CD14-positive monocyte (primary cell): ENCODE measurements at regions not wholly inside any gene's neighbourhood (a gene's known extent, or its start where the extent isn't known, plus 50 kb on each side); places are given as distances from the start of the nearest gene placed in this dataset.

Experiments used
- DNase-seq, 3 donors: peaks; one replicate each; pipeline ENCODE4 v3.0.0-alpha.2; 2011 to 2022
- H2AFZ ChIP-seq: 2 replicates; pipeline ENCODE4 v1.6.0; 2012; ENCODE audit warnings: mild to moderate bottlenecking, low read depth, low read length, inconsistent platforms; ENCODE audit not compliant: insufficient read depth, poor library complexity, severe bottlenecking
- H3K27ac ChIP-seq, 2 donors: 1 replicate in 1 of 2; 2 replicates in 1 of 2; pipeline ENCODE4 v1.5.1; 2012 to 2013; ENCODE audit warnings: low read length in 2 of 2, control low read depth in 1 of 2, inconsistent platforms in 1 of 2, low read depth in 1 of 2, mild to moderate bottlenecking in 1 of 2
- H3K27me3 ChIP-seq, 2 donors: one replicate each; pipeline versions ENCODE4 v1.6.0 to v1.6.1; 2011 to 2013; ENCODE audit warnings: low read length in 2 of 2; ENCODE audit not compliant: control insufficient read depth in 2 of 2, insufficient read depth in 2 of 2
- H3K36me3 ChIP-seq, 2 donors: replicated peaks in 1 of 2; 1 replicate in 1 of 2; 2 replicates in 1 of 2; pipeline versions ENCODE4 v1.5.1 to v1.6.1; 2012 to 2013; ENCODE audit warnings: low read length in 2 of 2, control low read depth in 1 of 2, inconsistent platforms in 1 of 2, mild to moderate bottlenecking in 1 of 2; ENCODE audit not compliant: insufficient read depth in 2 of 2, control insufficient read depth in 1 of 2
- H3K4me1 ChIP-seq, 2 donors: 1 replicate in 1 of 2; 2 replicates in 1 of 2; pipeline versions ENCODE4 v1.5.1 to v1.6.1; 2012 to 2013; ENCODE audit warnings: low read length in 2 of 2, control low read depth in 1 of 2, inconsistent platforms in 1 of 2, mild to moderate bottlenecking in 1 of 2, moderate library complexity in 1 of 2; ENCODE audit not compliant: insufficient read depth in 2 of 2, control insufficient read depth in 1 of 2
- H3K4me2 ChIP-seq: replicated peaks from 2 replicates; pipeline ENCODE3; 2012; ENCODE audit warnings: low read length, moderate library complexity, mild to moderate bottlenecking; ENCODE audit not compliant: poor library complexity, severe bottlenecking; ENCODE audit errors: extremely low read depth
- H3K4me3 ChIP-seq, 3 experiments: fragments of 200-600 bp in 1 of 3; sonication (generic) in 1 of 3; replicated peaks in 1 of 3; 1 replicate in 2 of 3; 2 replicates in 1 of 3; pipeline ENCODE4 v1.5.1; 2011 to 2013; ENCODE audit warnings: low read length in 3 of 3, mild to moderate bottlenecking in 3 of 3, control low read depth in 2 of 3, low read depth in 2 of 3, inconsistent platforms in 1 of 3, moderate library complexity in 1 of 3
- H3K79me2 ChIP-seq: 2 replicates; pipeline ENCODE4 v1.6.0; 2012; ENCODE audit warnings: mild to moderate bottlenecking, control low read depth, inconsistent platforms, low read length, moderate library complexity; ENCODE audit not compliant: insufficient read depth
- H3K9ac ChIP-seq: 2 replicates; pipeline ENCODE4 v1.6.0; 2017; ENCODE audit warnings: low read length, mild to moderate bottlenecking; ENCODE audit not compliant: insufficient read depth, poor library complexity, severe bottlenecking
- H3K9me3 ChIP-seq, 2 donors: replicated peaks in 1 of 2; 1 replicate in 1 of 2; 2 replicates in 1 of 2; pipeline versions ENCODE4 v1.5.1 to v1.6.1; 2012 to 2013; ENCODE audit warnings: low read length in 2 of 2, control low read depth in 1 of 2; ENCODE audit not compliant: control insufficient read depth in 1 of 2, insufficient read depth in 1 of 2
- H4K20me1 ChIP-seq: 2 replicates; pipeline ENCODE4 v1.6.0; 2012; ENCODE audit warnings: mild to moderate bottlenecking, low read length, control low read depth, moderate library complexity; ENCODE audit not compliant: insufficient read depth
- H3K27ac Mint-ChIP-seq, 7 donors: one replicate each; pipeline ENCODE4 v1.8.0; 2020; ENCODE audit warnings: mild to moderate bottlenecking in 7 of 7, mixed read lengths in 7 of 7, moderate library complexity in 6 of 7, inconsistent platforms in 2 of 7
- H3K27me3 Mint-ChIP-seq, 3 donors: one replicate each; pipeline ENCODE4 v1.8.0; 2021 to 2022; ENCODE audit warnings: low read depth in 3 of 3, mild to moderate bottlenecking in 3 of 3, mixed read lengths in 3 of 3, moderate library complexity in 3 of 3, inconsistent platforms in 1 of 3
- H3K36me3 Mint-ChIP-seq, 2 donors: one replicate each; pipeline ENCODE4 v1.8.0; 2020; ENCODE audit warnings: mixed read lengths in 2 of 2, inconsistent platforms in 1 of 2, mild to moderate bottlenecking in 1 of 2
- H3K4me1 Mint-ChIP-seq: one replicate; pipeline ENCODE4 v1.8.0; 2020; ENCODE audit warnings: mild to moderate bottlenecking, mixed read lengths
- H3K4me3 Mint-ChIP-seq, 2 donors: one replicate each; pipeline ENCODE4 v1.8.0; 2020; ENCODE audit warnings: mild to moderate bottlenecking in 2 of 2, mixed read lengths in 2 of 2, moderate library complexity in 1 of 2
- H3K9me3 Mint-ChIP-seq, 7 donors: one replicate each; pipeline ENCODE4 v1.8.0; 2020 to 2022; ENCODE audit warnings: mixed read lengths in 7 of 7, mild to moderate bottlenecking in 6 of 7, moderate library complexity in 6 of 7, inconsistent platforms in 2 of 7
- CTCF ChIP-seq: fragments of 200-600 bp; IDR thresholded peaks from one replicate; pipeline ENCODE4 v1.8.0; 2022; ENCODE audit warnings: antibody characterized with exemption, mild to moderate bottlenecking
- WGBS: methylation state at CpG from one replicate; pipeline ENCODE4 v1.1.5; 2013; ENCODE audit warnings: missing lambda C conversion rate; ENCODE audit not compliant: insufficient coverage; 5-methylcytosine and 5-hydroxymethylcytosine counted together
- intact Hi-C, 2 donors: fragments of 100-400 bp; cut with micrococcal nuclease; formaldehyde crosslinking; loops; one replicate each; pipeline versions ENCODE4 v1.15.0 to v1.15.1; 2023

- Histone ChIP-seq H4K20me1 (no peaks in the 10 kb centered on the region), H3K27ac (no peak overlapping the region), H3K36me3 (no peaks in the 10 kb centered on the region), H3K79me2 (no peaks in the 10 kb centered on the region), H3K27me3 (no peaks in the 10 kb centered on the region), H2AFZ (no peak overlapping the region), H3K4me3 (no peak overlapping the region), H3K9ac (no peak overlapping the region), H3K9me3 (peaks cover 0 to 4% of the 10 kb centered on the region in 2 donors), H3K4me1 (no peaks in the 10 kb centered on the region), H3K4me2 (no peak overlapping the region)
- Mint-ChIP-seq H3K36me3 (no peaks in the 10 kb centered on the region), H3K27me3 (no peaks in the 10 kb centered on the region), H3K27ac (no peak overlapping the region), H3K4me3 (no peak overlapping the region), H3K9me3 (peaks cover 0 to 13% (median 2%) of the 10 kb centered on the region in 7 donors), H3K4me1 (no peaks in the 10 kb centered on the region)
- no peak for DNase-seq
- intact Hi-C loops = no loop called here
- TF ChIP-seq CTCF = no peak
These were observed 1185.8 kb downstream of the SUCLG1 start for GRCh38 chr2:83273322-83273721.

- H3K4me1 ChIP-seq = no peaks in the 10 kb centered on the region
- H3K9me3 ChIP-seq = no peaks in the 10 kb centered on the region
- no peak overlapping the region for H3K4me2 ChIP-seq
- no peak overlapping the region for H3K27ac ChIP-seq
- H3K27me3 ChIP-seq = no peaks in the 10 kb centered on the region
- no peaks in the 10 kb centered on the region for H3K79me2 ChIP-seq
- H3K9ac ChIP-seq = no peak overlapping the region
- DNase-seq = no peak
- H3K27me3 Mint-ChIP-seq = no peaks in the 10 kb centered on the region
- WGBS = no CpG with 5 or more reads among the region's 1 CpG
- no peaks in the 10 kb centered on the region for H3K36me3 Mint-ChIP-seq
- H4K20me1 ChIP-seq = no peaks in the 10 kb centered on the region
- no peak overlapping the region for H3K4me3 Mint-ChIP-seq
- intact Hi-C loops = no loop called here
- no peak overlapping the region for H2AFZ ChIP-seq
- H3K4me1 Mint-ChIP-seq = no peaks in the 10 kb centered on the region
- no peak overlapping the region for H3K27ac Mint-ChIP-seq
- TF ChIP-seq CTCF = no peak
- no peaks in the 10 kb centered on the region for H3K36me3 ChIP-seq
- H3K9me3 Mint-ChIP-seq = peaks cover 0 to 12% (median 2%) of the 10 kb centered on the region in 7 donors
- H3K4me3 ChIP-seq = no peak overlapping the region
These were observed 1197.4 kb downstream of the SUCLG1 start for GRCh38 chr2:83261591-83262136.
